Breast epithelium (tissue), 4 donors: ENCODE measurements at regions not wholly inside any gene's neighbourhood (a gene's known extent, or its start where the extent isn't known, plus 50 kb on each side); places are given as distances from the start of the nearest gene placed in this dataset.

ENCODE experiments used
- DNase-seq, 2 donors: peaks; one replicate each; pipeline ENCODE4 v3.0.0-alpha.2; 2019; ENCODE audit warnings: low spot score in 2 of 2
- H3K27ac ChIP-seq, 2 donors: fragments of 200-600 bp; sonication (generic) in 1 of 2; one replicate each; pipeline ENCODE4 v1.5.1; 2016 to 2019; ENCODE audit warnings: mild to moderate bottlenecking in 1 of 2
- H3K27me3 ChIP-seq, 2 donors: fragments of 200-600 bp; sonication (generic) in 1 of 2; one replicate each; pipeline versions ENCODE4 v1.5.1 to v1.6.0; 2017 to 2019; ENCODE audit warnings: control low read depth in 1 of 2, mild to moderate bottlenecking in 1 of 2
- H3K36me3 ChIP-seq: fragments of 200-600 bp; one replicate; pipeline ENCODE4 v1.5.1; 2019
- H3K4me1 ChIP-seq, 2 donors: fragments of 200-600 bp; sonication (generic); one replicate each; pipeline ENCODE4 v1.5.1; 2016 to 2019; ENCODE audit warnings: control low read depth in 1 of 2
- H3K4me3 ChIP-seq, 3 donors: fragments of 200-600 bp; sonication (generic); 1 replicate in 2 of 3; 2 replicates in 1 of 3; pipeline ENCODE4 v1.5.1; 2016 to 2019; ENCODE audit warnings: mild to moderate bottlenecking in 3 of 3, moderate library complexity in 2 of 3
- H3K9me3 ChIP-seq, 2 donors: fragments of 200-600 bp; sonication (generic) in 1 of 2; one replicate each; pipeline ENCODE4 v1.5.1; 2016 to 2019; ENCODE audit warnings: control low read depth in 1 of 2
- CTCF ChIP-seq, 3 donors: fragments of 450-650 bp; IDR thresholded peaks; one replicate each; pipeline ENCODE4 v1.5.1; 2016 to 2017; ENCODE audit warnings: antibody characterized with exemption in 3 of 3, mild to moderate bottlenecking in 3 of 3, moderate library complexity in 3 of 3
- POLR2A ChIP-seq: fragments of 450-650 bp; IDR thresholded peaks from one replicate; pipeline ENCODE4 v1.6.1; 2016; ENCODE audit warnings: antibody characterized with exemption, mild to moderate bottlenecking, moderate library complexity
- POLR2AphosphoS5 ChIP-seq, 3 donors: sonication (generic); formaldehyde crosslinking; IDR thresholded peaks; one replicate each; pipeline ENCODE4 v1.6.1; 2017; ENCODE audit warnings: antibody characterized with exemption in 3 of 3
- intact Hi-C: fragments of 100-400 bp; cut with DNase I; formaldehyde crosslinking; loops from one replicate; pipeline ENCODE4 v1.15.1; 2023; ENCODE audit warnings: low total_unique reads

- intact Hi-C loops = no loop called here
- H3K4me1 ChIP-seq = no peaks in the 10 kb centered on the region
- no peak for DNase-seq
- no peaks in the 10 kb centered on the region for H3K27me3 ChIP-seq
- H3K27ac ChIP-seq = no peak overlapping the region
- no peaks in the 10 kb centered on the region for H3K9me3 ChIP-seq
- no peak overlapping the region for H3K4me3 ChIP-seq
- TF ChIP-seq POLR2A (no peak), CTCF (IDR thresholded peaks at IDR 0.05) (no peak), POLR2AphosphoS5 (IDR thresholded peaks at IDR 0.05) (no peak)
- H3K36me3 ChIP-seq = no peaks in the 10 kb centered on the region
Observed at GRCh38 chr9:102700936-102701335, 294.2 kb upstream of the CYLC2 start.

DNA sequence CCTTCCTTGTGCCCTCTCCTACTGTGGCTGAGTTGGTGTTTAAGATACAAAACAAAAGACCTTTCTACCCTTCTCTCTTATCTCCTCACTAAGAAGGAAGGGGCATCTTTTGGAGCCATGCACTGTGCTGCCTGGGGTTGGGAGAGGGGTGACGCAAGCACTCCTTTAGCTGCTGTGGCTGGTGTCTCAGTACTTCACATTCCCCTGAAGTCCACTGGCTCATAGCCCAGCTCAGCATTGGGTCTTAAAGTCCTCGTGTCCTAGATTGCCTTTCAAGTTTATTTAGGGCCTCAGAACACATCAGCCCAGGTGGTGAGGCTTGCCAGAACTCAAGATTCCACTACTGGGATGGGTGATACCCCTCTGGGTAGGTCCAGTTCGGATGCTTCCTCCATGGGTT, 325.9 kb upstream of the CYLC2 start:
- Histone ChIP-seq H3K36me3 (no peaks in the 10 kb centered on the region), H3K27me3 (no peaks in the 10 kb centered on the region), H3K9me3 (no peaks in the 10 kb centered on the region), H3K4me1 (no peaks in the 10 kb centered on the region), H3K27ac (no peak overlapping the region), H3K4me3 (no peak overlapping the region)
- TF ChIP-seq POLR2AphosphoS5 (IDR thresholded peaks at IDR 0.05) = no peak
- DNase-seq = no peak
- intact Hi-C loops = no loop called here

DNA sequence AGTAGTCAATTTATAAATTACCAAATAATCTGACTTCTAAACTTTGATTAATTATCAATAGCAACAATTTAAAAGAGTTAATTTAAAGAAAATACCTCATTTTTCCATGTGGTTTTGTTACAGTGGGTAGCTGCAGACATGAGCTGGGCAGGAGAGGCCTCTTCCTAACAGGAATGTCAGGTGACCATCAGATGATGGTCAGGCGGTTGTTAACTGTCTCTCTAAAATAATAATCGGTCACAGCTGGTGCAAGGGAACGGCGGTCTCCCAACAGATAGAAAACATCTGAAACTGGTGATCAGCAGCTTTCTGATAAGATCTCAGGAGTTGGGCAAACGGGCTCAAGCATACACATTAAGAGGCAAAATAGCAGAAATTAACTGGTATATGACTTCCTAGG, 342.7 kb upstream of the CYLC2 start:
- Histone ChIP-seq H3K4me1 (no peaks in the 10 kb centered on the region), H3K9me3 (no peaks in the 10 kb centered on the region), H3K27me3 (no peaks in the 10 kb centered on the region), H3K4me3 (no peak overlapping the region), H3K36me3 (no peaks in the 10 kb centered on the region), H3K27ac (no peak overlapping the region)
- intact Hi-C loops = no loop called here
- TF ChIP-seq POLR2A (no peak), POLR2AphosphoS5 (IDR thresholded peaks at IDR 0.05) (no peak), CTCF (IDR thresholded peaks at IDR 0.05) (no peak)
- DNase-seq = no peak

- no peak for TF ChIP-seq POLR2AphosphoS5 (IDR thresholded peaks at IDR 0.05)
- TF ChIP-seq POLR2A = no peak
- TF ChIP-seq CTCF (IDR thresholded peaks at IDR 0.05) = no peak
- H3K27ac ChIP-seq = no peak overlapping the region
- intact Hi-C loops = no loop called here
- DNase-seq = no peak
- H3K4me1 ChIP-seq = no peaks in the 10 kb centered on the region
- no peaks in the 10 kb centered on the region for H3K27me3 ChIP-seq
- H3K9me3 ChIP-seq = no peaks in the 10 kb centered on the region
- no peaks in the 10 kb centered on the region for H3K36me3 ChIP-seq
- no peak overlapping the region for H3K4me3 ChIP-seq
Observed at GRCh38 chr9:102650896-102651295, 344.2 kb upstream of the CYLC2 start.

- no peak for TF ChIP-seq CTCF (IDR thresholded peaks at IDR 0.05)
- TF ChIP-seq POLR2AphosphoS5 (IDR thresholded peaks at IDR 0.05) = no peak
- no peaks in the 10 kb centered on the region for H3K9me3 ChIP-seq
- H3K27me3 ChIP-seq = no peaks in the 10 kb centered on the region
- no peak for DNase-seq
- H3K4me3 ChIP-seq = no peak overlapping the region
- no peak overlapping the region for H3K27ac ChIP-seq
- H3K36me3 ChIP-seq = no peaks in the 10 kb centered on the region
- no peaks in the 10 kb centered on the region for H3K4me1 ChIP-seq
- intact Hi-C loops = no loop called here
Observed at GRCh38 chr9:102642651-102643050, 352.5 kb upstream of the CYLC2 start.

DNA sequence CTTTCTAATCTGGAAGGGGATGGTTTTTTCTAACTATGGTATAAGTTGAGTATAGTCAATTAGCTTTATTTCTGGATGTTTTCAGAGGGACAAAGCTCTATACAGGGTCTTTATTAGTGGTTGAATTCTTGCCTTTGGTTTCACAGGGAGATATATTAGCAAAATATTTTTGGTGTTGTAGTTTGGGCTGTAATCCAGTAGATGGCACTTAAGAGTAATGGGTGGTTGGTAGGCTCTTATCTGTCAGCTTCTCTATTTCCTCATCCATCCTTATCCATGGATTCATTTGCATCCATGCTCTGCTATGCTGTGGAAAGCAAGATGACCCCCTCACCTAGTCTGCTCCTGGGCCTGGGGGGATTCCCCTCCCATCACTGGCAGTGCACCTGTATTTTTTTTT, 363.6 kb upstream of the CYLC2 start:
- Histone ChIP-seq H3K27me3 (no peaks in the 10 kb centered on the region), H3K9me3 (peaks cover 7 to 10% of the 10 kb centered on the region in 2 donors), H3K36me3 (no peaks in the 10 kb centered on the region), H3K4me3 (no peak overlapping the region), H3K4me1 (no peaks in the 10 kb centered on the region), H3K27ac (no peak overlapping the region)
- TF ChIP-seq POLR2A = no peak
- no peak for TF ChIP-seq CTCF (IDR thresholded peaks at IDR 0.05)
- no peak for TF ChIP-seq POLR2AphosphoS5 (IDR thresholded peaks at IDR 0.05)
- DNase-seq = no peak
- intact Hi-C loops = loop anchor here (2.0 kb wide), 1 partner anchor 41 kb away; no protein-coding TSS in a partner anchor
